ENCODE measurements at regions not wholly inside any gene's neighbourhood (a gene's known extent, or its start where the extent isn't known, plus 50 kb on each side); places are given as distances from the start of the nearest gene placed in this dataset.

- peaks cover 3% of the 10 kb centered on the region; the same call in 1 of the 2 replicates for H3K27me3 Mint-ChIP-seq (ENCODE audit: insufficient read depth)
- TF ChIP-seq CTCF (IDR thresholded peaks at IDR 0.05), result no peak
- peak overlapping the region; percentile 93 for H3K27ac Mint-ChIP-seq
- DNase-seq, result peak; percentile 86
- no peaks in the 10 kb centered on the region; the same call in 1 of the 2 replicates for H3K36me3 Mint-ChIP-seq (ENCODE audit: low read depth)
- H3K4me1 Mint-ChIP-seq (ENCODE audit: low read depth), result peaks cover 77% of the 10 kb centered on the region
- peak overlapping the region; percentile 57 for H3K4me3 Mint-ChIP-seq
- no peaks in the 10 kb centered on the region for H3K9me3 Mint-ChIP-seq
Measured at GRCh38 chr1:67883069-67883468, 49.8 kb upstream of the GNG12 start.
